HepG2 (cell line): ENCODE measurements at regions not wholly inside any gene's neighbourhood (a gene's known extent, or its start where the extent isn't known, plus 50 kb on each side); places are given as distances from the start of the nearest gene placed in this dataset.

ENCODE experiments used
- CBX2 ChIP-seq, 2 experiments: fragments of 200-600 bp in 1 of 2; sonication (generic); formaldehyde crosslinking in 1 of 2; IDR thresholded peaks; 2 replicates each; pipeline versions ENCODE4 v1.7.0 to v1.8.1; 2018 to 2022; ENCODE audit warnings: low read depth in 2 of 2, low read length in 1 of 2, mild to moderate bottlenecking in 1 of 2, missing genetic modification reagents in 1 of 2
- CEBPG ChIP-seq: IDR thresholded peaks from 2 replicates; pipeline ENCODE4 v1.6.1; 2016
- EEA1 ChIP-seq: sonication (generic); formaldehyde crosslinking; IDR thresholded peaks from 2 replicates; pipeline ENCODE4 v1.5.1; 2020; ENCODE audit warnings: mild to moderate bottlenecking, missing genetic modification reagents, borderline replicate concordance
- HOXA5 ChIP-seq: sonication (generic); formaldehyde crosslinking; IDR thresholded peaks from 2 replicates; pipeline ENCODE4 v1.4.0; 2020; ENCODE audit warnings: missing genetic modification reagents
- IRX3 ChIP-seq: sonication (generic); formaldehyde crosslinking; IDR thresholded peaks from 2 replicates; pipeline ENCODE4 v1.8.1; 2023; ENCODE audit warnings: mild to moderate bottlenecking, low read depth, missing genetic modification reagents, borderline replicate concordance
- MATR3 ChIP-seq: sonication (generic); formaldehyde crosslinking; IDR thresholded peaks from 2 replicates; pipeline ENCODE4 v1.4.0; 2020; ENCODE audit warnings: missing genetic modification reagents
- NCOA1 ChIP-seq: sonication (generic); formaldehyde crosslinking; IDR thresholded peaks from 2 replicates; pipeline ENCODE4 v1.9.0; 2021; ENCODE audit warnings: missing genetic modification reagents
- PAX8 ChIP-seq: sonication (generic); formaldehyde crosslinking; IDR thresholded peaks from 2 replicates; pipeline ENCODE4 v1.8.0; 2022; ENCODE audit warnings: mild to moderate bottlenecking, missing genetic modification reagents, borderline replicate concordance
- PCBP1 ChIP-seq: fragments of 200-400 bp; formaldehyde crosslinking; IDR thresholded peaks from 2 replicates; pipeline ENCODE4 v1.6.1; 2017; ENCODE audit warnings: mild to moderate bottlenecking, low read depth, low read length, borderline replicate concordance
- PHF20 ChIP-seq: sonication (generic); formaldehyde crosslinking; IDR thresholded peaks from 2 replicates; pipeline ENCODE4 v1.5.0; 2020; ENCODE audit warnings: mild to moderate bottlenecking, missing genetic modification reagents
- RBM22 ChIP-seq: fragments of 200-400 bp; formaldehyde crosslinking; optimal IDR thresholded peaks from 2 replicates; pipeline ENCODE3; 2017; ENCODE audit warnings: mild to moderate bottlenecking, low read length, moderate library complexity
- SATB2 ChIP-seq: sonication (generic); formaldehyde crosslinking; IDR thresholded peaks from 2 replicates; pipeline ENCODE4 v1.5.0; 2020; ENCODE audit warnings: missing genetic modification reagents
- SIN3A ChIP-seq: IDR thresholded peaks from 2 replicates; pipeline ENCODE4 v1.6.1; 2011; ENCODE audit warnings: low read depth, mild to moderate bottlenecking, control low read depth, low read length, borderline replicate concordance
- SOX13 ChIP-seq, 3 experiments: fragments of 450-650 bp in 1 of 3; sonication (generic) in 1 of 3; formaldehyde crosslinking in 1 of 3; IDR thresholded peaks in 2 of 3; conservative IDR thresholded peaks in 1 of 3; 2 replicates each; pipeline versions ENCODE4 v1.5.0 to v1.6.1; 2016 to 2020; ENCODE audit warnings: antibody characterized with exemption in 1 of 3, mild to moderate bottlenecking in 1 of 3, missing compliant biosample characterization in 1 of 3, missing genetic modification reagents in 1 of 3, moderate library complexity in 1 of 3
- U2AF2 ChIP-seq: fragments of 200-400 bp; formaldehyde crosslinking; IDR thresholded peaks from 2 replicates; pipeline ENCODE4 v1.6.1; 2017; ENCODE audit warnings: low read depth, mild to moderate bottlenecking, low read length
- ZC3H4 ChIP-seq: sonication (generic); formaldehyde crosslinking; IDR thresholded peaks from 2 replicates; pipeline ENCODE4 v1.4.0; 2020; ENCODE audit warnings: missing genetic modification reagents, borderline replicate concordance
- ZFP36 ChIP-seq: fragments of 150-350 bp; IDR thresholded peaks from 2 replicates; pipeline ENCODE4 v1.6.1; 2018; ENCODE audit warnings: borderline replicate concordance, low read length, low read depth; ENCODE audit not compliant: partially characterized antibody
- ZNF138 ChIP-seq: sonication (generic); formaldehyde crosslinking; IDR thresholded peaks from 2 replicates; pipeline ENCODE4 v1.5.0; 2020; ENCODE audit warnings: mild to moderate bottlenecking, low read depth, missing genetic modification reagents
- ZNF510 ChIP-seq: sonication (generic); formaldehyde crosslinking; IDR thresholded peaks from 2 replicates; pipeline ENCODE4 v1.4.0; 2020; ENCODE audit warnings: low read depth, mild to moderate bottlenecking, missing genetic modification reagents
- ZNF709 ChIP-seq: sonication (generic); formaldehyde crosslinking; IDR thresholded peaks from 2 replicates; pipeline ENCODE4 v1.5.0; 2020; ENCODE audit warnings: mild to moderate bottlenecking, missing genetic modification reagents
- ZNF710 ChIP-seq: sonication (generic); formaldehyde crosslinking; IDR thresholded peaks from 2 replicates; pipeline ENCODE4 v1.5.0; 2020; ENCODE audit warnings: mild to moderate bottlenecking, missing genetic modification reagents, borderline replicate concordance
- ZNF772 ChIP-seq: sonication (generic); formaldehyde crosslinking; IDR thresholded peaks from 2 replicates; pipeline ENCODE4 v1.5.0; 2020; ENCODE audit warnings: mild to moderate bottlenecking, missing genetic modification reagents
- ZNF776 ChIP-seq: sonication (generic); formaldehyde crosslinking; IDR thresholded peaks from 2 replicates; pipeline ENCODE4 v1.4.0; 2020; ENCODE audit warnings: mild to moderate bottlenecking, missing genetic modification reagents
- TF ChIP-seq, protein P1 (sequence below): sonication (generic); formaldehyde crosslinking; IDR thresholded peaks from 2 replicates; pipeline ENCODE4 v1.4.0; 2020; ENCODE audit warnings: missing genetic modification reagents

DNA sequence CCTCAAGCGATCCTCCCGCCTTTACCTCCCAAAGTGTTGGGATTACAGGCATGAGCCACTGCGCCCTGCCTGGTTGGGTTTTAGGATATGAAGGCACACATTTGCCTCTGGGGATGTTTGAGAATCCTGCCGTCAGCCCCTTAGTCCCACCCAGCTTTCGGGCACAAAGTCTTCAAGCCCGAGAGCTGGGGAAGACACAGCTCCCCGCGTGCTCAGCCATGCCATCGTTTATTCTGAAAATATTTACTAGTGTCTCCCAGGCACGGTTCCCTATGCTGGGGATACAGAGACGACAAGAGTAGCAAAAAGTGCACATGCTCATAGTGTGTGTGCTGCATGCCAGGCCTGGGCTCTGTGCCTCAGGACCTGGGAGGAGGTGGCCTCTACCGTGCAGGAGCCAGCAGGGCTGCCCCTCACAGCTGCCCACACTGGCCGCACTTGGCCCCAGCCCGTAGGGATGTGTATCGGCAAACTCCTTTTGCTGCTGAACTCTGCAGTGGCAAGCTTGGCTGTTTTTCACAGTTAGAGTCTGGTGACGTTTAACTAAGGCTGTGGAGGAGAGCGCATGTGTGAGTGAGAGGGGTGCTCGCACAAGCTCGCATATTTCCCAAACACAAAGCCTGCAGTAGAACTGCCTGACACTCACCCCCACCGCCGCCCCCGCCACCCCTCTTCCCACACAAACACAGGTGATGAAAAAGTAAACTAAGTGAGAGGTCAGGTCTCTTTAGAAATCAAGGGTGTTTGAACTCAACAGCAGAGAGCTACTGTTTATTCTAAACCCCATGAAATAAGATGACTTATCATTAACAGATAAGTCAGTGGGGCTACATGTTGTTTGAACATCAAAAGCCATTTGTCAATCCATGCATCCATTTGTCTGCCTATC is 266.4 kb downstream of the MRTFB start (continued):
- no peak for TF ChIP-seq ZNF510 (CRISPR knock-in tag)
- TF ChIP-seq NCOA1 (CRISPR knock-in tag): no peak
- TF ChIP-seq, protein P1, sequence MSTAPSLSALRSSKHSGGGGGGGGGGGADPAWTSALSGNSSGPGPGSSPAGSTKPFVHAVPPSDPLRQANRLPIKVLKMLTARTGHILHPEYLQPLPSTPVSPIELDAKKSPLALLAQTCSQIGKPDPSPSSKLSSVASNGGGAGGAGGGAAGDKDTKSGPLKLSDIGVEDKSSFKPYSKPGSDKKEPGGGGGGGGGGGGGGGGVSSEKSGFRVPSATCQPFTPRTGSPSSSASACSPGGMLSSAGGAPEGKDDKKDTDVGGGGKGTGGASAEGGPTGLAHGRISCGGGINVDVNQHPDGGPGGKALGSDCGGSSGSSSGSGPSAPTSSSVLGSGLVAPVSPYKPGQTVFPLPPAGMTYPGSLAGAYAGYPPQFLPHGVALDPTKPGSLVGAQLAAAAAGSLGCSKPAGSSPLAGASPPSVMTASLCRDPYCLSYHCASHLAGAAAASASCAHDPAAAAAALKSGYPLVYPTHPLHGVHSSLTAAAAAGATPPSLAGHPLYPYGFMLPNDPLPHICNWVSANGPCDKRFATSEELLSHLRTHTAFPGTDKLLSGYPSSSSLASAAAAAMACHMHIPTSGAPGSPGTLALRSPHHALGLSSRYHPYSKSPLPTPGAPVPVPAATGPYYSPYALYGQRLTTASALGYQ (CRISPR knock-in tag): no peak
- peak; percentile 57; the same call in 1 of the 2 replicates for TF ChIP-seq ZNF710 (CRISPR knock-in tag)
- TF ChIP-seq ZNF138: no peak
- TF ChIP-seq CBX2 (IDR thresholded peaks at IDR 0.05; ENCODE audit: low read depth, low read length): no peak
- no peak for TF ChIP-seq CBX2 (CRISPR knock-in tag; IDR thresholded peaks at IDR 0.05; ENCODE audit: low read depth)
- peak; percentile 30; the same call in 1 of the 2 replicates for TF ChIP-seq CEBPG
- no peak for TF ChIP-seq PCBP1
- TF ChIP-seq SATB2 (CRISPR knock-in tag): no peak
- no peak; the same call in 1 of the 2 replicates for TF ChIP-seq SIN3A
- TF ChIP-seq ZFP36: no peak
- TF ChIP-seq PAX8 (CRISPR knock-in tag): no peak
- 0 out of 2 replicates have a peak, but pooled peaks have one; percentile 36 for TF ChIP-seq HOXA5
- no peak for TF ChIP-seq RBM22
- TF ChIP-seq IRX3: peak; percentile 78; the same call in 1 of the 2 replicates
- peak; percentile 48; the same call in 1 of the 2 replicates for TF ChIP-seq ZNF776 (CRISPR knock-in tag)
- TF ChIP-seq MATR3 (CRISPR knock-in tag): no peak
- no peak for TF ChIP-seq U2AF2
- no peak; the same call in 1 of the 2 replicates for TF ChIP-seq SOX13 (IDR thresholded peaks at IDR 0.05)
- TF ChIP-seq SOX13 (CRISPR knock-in tag; conservative IDR thresholded peaks at IDR 0.05 in 1 of 2, IDR thresholded peaks at IDR 0.05 in 1 of 2): peak in 1 of 2 experiments; percentile 8; a peak in 1 of 4 replicates
- no peak for TF ChIP-seq PHF20 (CRISPR knock-in tag)
- TF ChIP-seq ZC3H4 (CRISPR knock-in tag): no peak
- peak; percentile 43; the same call in 1 of the 2 replicates for TF ChIP-seq EEA1
- no peak for TF ChIP-seq ZNF772
- TF ChIP-seq ZNF709 (CRISPR knock-in tag): peak; percentile 63; the same call in 1 of the 2 replicates
